NCI-H510A (cell line): ENCODE measurements at regions not wholly inside any gene's neighbourhood (a gene's known extent, or its start where the extent isn't known, plus 50 kb on each side); places are given as distances from the start of the nearest gene placed in this dataset.

Experiments used
- DNase-seq: peaks from one replicate; lab custom pipeline; 2025; lab: John Stamatoyannopoulos, UW

GRCh38 chr2:128534688-128535392, 216.2 kb upstream of the HS6ST1 start:
- no peak for DNase-seq

GRCh38 chr2:128535953-128536352, 217.3 kb upstream of the HS6ST1 start:
- no peak for DNase-seq

- no peak for DNase-seq
These were observed 218.4 kb upstream of the HS6ST1 start for GRCh38 chr2:128536925-128537620.

GRCh38 chr2:128537646-128538045, 219.0 kb upstream of the HS6ST1 start:
- DNase-seq = no peak

GRCh38 chr2:128538396-128538795, 219.7 kb upstream of the HS6ST1 start:
- no peak for DNase-seq

- DNase-seq = no peak
These were observed 222.0 kb upstream of the HS6ST1 start for GRCh38 chr2:128540670-128541069.

- no peak for DNase-seq
These were observed 222.8 kb upstream of the HS6ST1 start for GRCh38 chr2:128541448-128541847.

GRCh38 chr2:128543036-128543435, 224.4 kb upstream of the HS6ST1 start:
- no peak for DNase-seq

GRCh38 chr2:128543646-128544045, 225.0 kb upstream of the HS6ST1 start:
- DNase-seq = no peak

GRCh38 chr2:128544321-128545037, 225.8 kb upstream of the HS6ST1 start:
- no peak for DNase-seq

- no peak for DNase-seq
These were observed 226.4 kb upstream of the HS6ST1 start for GRCh38 chr2:128545085-128545484.

- DNase-seq = no peak
These were observed 227.2 kb upstream of the HS6ST1 start for GRCh38 chr2:128545829-128546228.

GRCh38 chr2:128547667-128548066, 229.0 kb upstream of the HS6ST1 start:
- no peak for DNase-seq

- no peak for DNase-seq
These were observed 229.8 kb upstream of the HS6ST1 start for GRCh38 chr2:128548461-128548891.

GRCh38 chr2:128549094-128549493, 230.4 kb upstream of the HS6ST1 start:
- DNase-seq = no peak

GRCh38 chr2:128549646-128550260, 231.1 kb upstream of the HS6ST1 start:
- DNase-seq = no peak

GRCh38 chr2:128550389-128550788, 231.7 kb upstream of the HS6ST1 start:
- no peak for DNase-seq

GRCh38 chr2:128550801-128551416, 232.2 kb upstream of the HS6ST1 start:
- DNase-seq = no peak

- DNase-seq = no peak
These were observed 232.8 kb upstream of the HS6ST1 start for GRCh38 chr2:128551435-128551834.

GRCh38 chr2:128552141-128552805, 233.6 kb upstream of the HS6ST1 start:
- no peak for DNase-seq

GRCh38 chr2:128552806-128553551, 234.3 kb upstream of the HS6ST1 start:
- DNase-seq = no peak
